ENCODE measurements at regions not wholly inside any gene's neighbourhood (a gene's known extent, or its start where the extent isn't known, plus 50 kb on each side); places are given as distances from the start of the nearest gene placed in this dataset.

DNA sequence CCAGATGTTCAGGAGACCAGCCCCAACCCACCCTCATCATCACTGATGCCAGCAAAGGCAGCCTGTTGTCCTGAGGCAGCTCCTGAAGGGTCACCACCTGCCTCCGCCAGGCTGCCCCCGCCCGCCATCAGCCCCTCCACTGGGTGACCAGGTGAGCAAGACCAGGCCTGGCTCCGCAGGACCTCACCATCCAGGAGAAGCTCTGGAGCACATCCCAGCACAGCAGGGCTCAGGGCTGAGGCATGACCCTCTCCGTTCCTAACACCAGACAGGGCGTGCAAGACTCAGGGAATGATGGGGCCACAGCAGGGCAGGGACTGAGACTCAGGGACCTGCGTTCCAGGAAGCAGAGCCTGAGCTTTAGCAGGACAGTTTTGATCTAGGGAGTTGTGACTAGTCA lies 218.8 kb upstream of the RAB6C start (continued):
- TF ChIP-seq, protein P1, sequence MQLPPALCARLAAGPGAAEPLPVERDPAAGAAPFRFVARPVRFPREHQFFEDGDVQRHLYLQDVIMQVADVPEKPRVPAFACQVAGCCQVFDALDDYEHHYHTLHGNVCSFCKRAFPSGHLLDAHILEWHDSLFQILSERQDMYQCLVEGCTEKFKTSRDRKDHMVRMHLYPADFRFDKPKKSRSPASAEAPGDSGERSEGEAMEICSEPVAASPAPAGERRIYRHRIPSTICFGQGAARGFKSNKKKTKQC (CRISPR knock-in tag; IDR thresholded peaks at IDR 0.05): no peak
- TF ChIP-seq, protein P2, sequence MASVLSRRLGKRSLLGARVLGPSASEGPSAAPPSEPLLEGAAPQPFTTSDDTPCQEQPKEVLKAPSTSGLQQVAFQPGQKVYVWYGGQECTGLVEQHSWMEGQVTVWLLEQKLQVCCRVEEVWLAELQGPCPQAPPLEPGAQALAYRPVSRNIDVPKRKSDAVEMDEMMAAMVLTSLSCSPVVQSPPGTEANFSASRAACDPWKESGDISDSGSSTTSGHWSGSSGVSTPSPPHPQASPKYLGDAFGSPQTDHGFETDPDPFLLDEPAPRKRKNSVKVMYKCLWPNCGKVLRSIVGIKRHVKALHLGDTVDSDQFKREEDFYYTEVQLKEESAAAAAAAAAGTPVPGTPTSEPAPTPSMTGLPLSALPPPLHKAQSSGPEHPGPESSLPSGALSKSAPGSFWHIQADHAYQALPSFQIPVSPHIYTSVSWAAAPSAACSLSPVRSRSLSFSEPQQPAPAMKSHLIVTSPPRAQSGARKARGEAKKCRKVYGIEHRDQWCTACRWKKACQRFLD (CRISPR knock-in tag; IDR thresholded peaks at IDR 0.05): no peak

DNA sequence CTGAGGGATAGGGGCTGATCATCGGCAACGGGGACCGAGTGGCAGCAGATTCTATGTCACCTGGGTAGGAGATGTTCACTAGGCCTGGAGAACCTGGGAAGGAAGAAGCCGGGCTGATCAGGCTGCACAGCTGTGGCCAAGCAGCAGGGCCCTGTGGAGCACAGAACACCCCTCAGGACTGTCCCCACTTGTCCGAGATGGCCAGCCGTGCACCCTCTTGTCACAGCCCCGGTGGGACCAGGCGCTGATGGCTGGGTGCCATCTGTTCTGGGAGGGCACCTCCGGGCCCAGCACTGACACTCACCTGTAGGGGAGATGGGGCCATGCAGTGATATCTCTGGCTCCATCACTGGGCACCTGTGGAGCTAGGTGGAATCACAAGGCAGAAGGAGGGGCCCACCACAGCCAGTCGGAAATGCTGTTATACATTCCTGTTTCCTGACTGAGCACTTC lies 217.9 kb upstream of the RAB6C start:
- no peaks in the 10 kb centered on the region for H3K9me3 ChIP-seq (replicated peaks; ENCODE audit: control insufficient read depth, insufficient read depth, low read depth, low read length)
- POLR2A ChIA-PET: no interaction called here
- no peak overlapping the region for H3K4me2 ChIP-seq (ENCODE audit: insufficient read depth, low read length)
- CTCF ChIA-PET (ENCODE audit: low intra/inter-chr PET ratio): no interaction called here
- H3K9me1 ChIP-seq (ENCODE audit: control insufficient read depth, insufficient read depth, low read length): no peaks in the 10 kb centered on the region
- peaks cover 0 to 64% of the 10 kb centered on the region in 2 experiments; a peak in 3 of 5 replicates for H3K27me3 ChIP-seq (ENCODE audit: control insufficient read depth in 2 of 2, insufficient read depth in 2 of 2, low read length in 2 of 2)
- FAIRE-seq: no peak
- H3K36me3 ChIP-seq (ENCODE audit: control insufficient read depth, insufficient read depth, low read length): no peaks in the 10 kb centered on the region
- H3K27ac ChIP-seq (ENCODE audit: extremely low read depth, low read depth, low read length): no peak overlapping the region
- H3K9ac ChIP-seq (ENCODE audit: insufficient read depth in 1 of 2, low read depth in 2 of 2, low read length in 2 of 2): no peak overlapping the region; a peak in 1 of 4 replicates
- 0 out of 2 replicates have a peak, but pooled peaks cover 2% of the 10 kb centered on the region for H4K20me1 ChIP-seq (replicated peaks; ENCODE audit: control insufficient read depth, insufficient read depth, low read length)
- intact Hi-C loops (cut with micrococcal nuclease): no loop called here
- no peak overlapping the region for H2AFZ ChIP-seq (ENCODE audit: low read depth, low read length)
- WGBS (ENCODE audit: insufficient coverage, low coverage, missing lambda C conversion rate): 2% methylated on average over 10 of the region's 10 CpGs
- no peak for DNase-seq (ENCODE audit: extremely low read depth in 1 of 4, low spot score in 3 of 4)
- H3K4me1 ChIP-seq (replicated peaks in 1 of 2; ENCODE audit: control insufficient read depth in 2 of 2, insufficient read depth in 2 of 2, low read length in 2 of 2): no peaks in the 10 kb centered on the region
- no peaks in the 10 kb centered on the region for H3K79me2 ChIP-seq (ENCODE audit: control insufficient read depth, insufficient read depth, low read length)
- no peak overlapping the region for H3K4me3 ChIP-seq
- no TSS peak for BruUV-seq (replicated peaks)
- in situ Hi-C loops (cut with MboI): no loop called here
- no peak for ATAC-seq
- TF ChIP-seq ZNF143 (CRISPR knock-in tag; IDR thresholded peaks at IDR 0.05) (no peak), MAFF (IDR thresholded peaks at IDR 0.05; ENCODE audit: low read length) (no peak), FOXK2 (conservative IDR thresholded peaks at IDR 0.05 in 1 of 2, IDR thresholded peaks at IDR 0.05 in 1 of 2; ENCODE audit: low read depth in 2 of 2) (no peak), ZNF282 (CRISPR knock-in tag; IDR thresholded peaks at IDR 0.05) (no peak), RHOXF2B (CRISPR knock-in tag; conservative IDR thresholded peaks at IDR 0.05) (no peak)
- TF ChIP-seq, protein P3, sequence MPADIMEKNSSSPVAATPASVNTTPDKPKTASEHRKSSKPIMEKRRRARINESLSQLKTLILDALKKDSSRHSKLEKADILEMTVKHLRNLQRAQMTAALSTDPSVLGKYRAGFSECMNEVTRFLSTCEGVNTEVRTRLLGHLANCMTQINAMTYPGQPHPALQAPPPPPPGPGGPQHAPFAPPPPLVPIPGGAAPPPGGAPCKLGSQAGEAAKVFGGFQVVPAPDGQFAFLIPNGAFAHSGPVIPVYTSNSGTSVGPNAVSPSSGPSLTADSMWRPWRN (IDR thresholded peaks at IDR 0.05; ENCODE audit: low read depth): no peak
- TF ChIP-seq, protein P4, sequence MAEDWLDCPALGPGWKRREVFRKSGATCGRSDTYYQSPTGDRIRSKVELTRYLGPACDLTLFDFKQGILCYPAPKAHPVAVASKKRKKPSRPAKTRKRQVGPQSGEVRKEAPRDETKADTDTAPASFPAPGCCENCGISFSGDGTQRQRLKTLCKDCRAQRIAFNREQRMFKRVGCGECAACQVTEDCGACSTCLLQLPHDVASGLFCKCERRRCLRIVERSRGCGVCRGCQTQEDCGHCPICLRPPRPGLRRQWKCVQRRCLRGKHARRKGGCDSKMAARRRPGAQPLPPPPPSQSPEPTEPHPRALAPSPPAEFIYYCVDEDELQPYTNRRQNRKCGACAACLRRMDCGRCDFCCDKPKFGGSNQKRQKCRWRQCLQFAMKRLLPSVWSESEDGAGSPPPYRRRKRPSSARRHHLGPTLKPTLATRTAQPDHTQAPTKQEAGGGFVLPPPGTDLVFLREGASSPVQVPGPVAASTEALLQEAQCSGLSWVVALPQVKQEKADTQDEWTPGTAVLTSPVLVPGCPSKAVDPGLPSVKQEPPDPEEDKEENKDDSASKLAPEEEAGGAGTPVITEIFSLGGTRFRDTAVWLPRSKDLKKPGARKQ (CRISPR knock-in tag; IDR thresholded peaks at IDR 0.05): no peak
- TF ChIP-seq, protein P5, sequence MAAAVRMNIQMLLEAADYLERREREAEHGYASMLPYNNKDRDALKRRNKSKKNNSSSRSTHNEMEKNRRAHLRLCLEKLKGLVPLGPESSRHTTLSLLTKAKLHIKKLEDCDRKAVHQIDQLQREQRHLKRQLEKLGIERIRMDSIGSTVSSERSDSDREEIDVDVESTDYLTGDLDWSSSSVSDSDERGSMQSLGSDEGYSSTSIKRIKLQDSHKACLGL (CRISPR knock-in tag; IDR thresholded peaks at IDR 0.05; ENCODE audit: borderline replicate concordance, poor library complexity, severe bottlenecking): no peak
